Activated naive CD8-positive, alpha-beta T cell treated with anti-CD3 and anti-CD28 coated beads, Interleukin-2, amount 50 U/mL, for 24 hours (primary cell): ENCODE measurements at regions not wholly inside any gene's neighbourhood (a gene's known extent, or its start where the extent isn't known, plus 50 kb on each side); places are given as distances from the start of the nearest gene placed in this dataset.

Experiments used
- ATAC-seq: fragments of 150-1000 bp; cut with Tn5 transposase; one replicate; pipeline ENCODE4 v1.10.0; 2021
- DNase-seq: peaks from one replicate; pipeline ENCODE4 v3.0.0; 2021
- H3K27ac Mint-ChIP-seq: one replicate; pipeline ENCODE4 v1.8.0; 2021; ENCODE audit warnings: mild to moderate bottlenecking, mixed read lengths
- H3K27me3 Mint-ChIP-seq: one replicate; pipeline ENCODE4 v1.8.0; 2021; ENCODE audit warnings: mixed read lengths
- H3K36me3 Mint-ChIP-seq: one replicate; pipeline ENCODE4 v1.8.0; 2021; ENCODE audit warnings: low read depth, mixed read lengths
- H3K4me1 Mint-ChIP-seq: one replicate; pipeline ENCODE4 v1.8.0; 2021; ENCODE audit warnings: mixed read lengths
- H3K4me3 Mint-ChIP-seq: one replicate; pipeline ENCODE4 v1.8.0; 2021; ENCODE audit warnings: mild to moderate bottlenecking, moderate library complexity, mixed read lengths
- H3K9me3 Mint-ChIP-seq: one replicate; pipeline ENCODE4 v1.8.0; 2021; ENCODE audit warnings: mixed read lengths

- no peak overlapping the region for H3K4me3 Mint-ChIP-seq
- ATAC-seq, result no peak
- H3K27me3 Mint-ChIP-seq, result peaks cover 2% of the 10 kb centered on the region
- H3K9me3 Mint-ChIP-seq, result no peaks in the 10 kb centered on the region
- no peak for DNase-seq
- no peaks in the 10 kb centered on the region for H3K4me1 Mint-ChIP-seq
- H3K36me3 Mint-ChIP-seq, result no peaks in the 10 kb centered on the region
- H3K27ac Mint-ChIP-seq, result no peak overlapping the region
Observed at GRCh38 chr3:160105907-160106584, 117.4 kb downstream of the IL12A start.

- Mint-ChIP-seq H3K9me3 (no peaks in the 10 kb centered on the region), H3K4me3 (no peak overlapping the region), H3K4me1 (no peaks in the 10 kb centered on the region), H3K36me3 (no peaks in the 10 kb centered on the region), H3K27ac (no peak overlapping the region), H3K27me3 (peaks cover 2% of the 10 kb centered on the region)
- no peak for DNase-seq
- no peak for ATAC-seq
Observed at GRCh38 chr3:160106905-160107861, 118.0 kb upstream of the C3orf80 start.

- Mint-ChIP-seq H3K4me3 (no peak overlapping the region), H3K36me3 (no peaks in the 10 kb centered on the region), H3K4me1 (no peaks in the 10 kb centered on the region), H3K9me3 (no peaks in the 10 kb centered on the region), H3K27me3 (peaks cover 4% of the 10 kb centered on the region), H3K27ac (no peak overlapping the region)
- no peak for DNase-seq
- no peak for ATAC-seq
Observed at GRCh38 chr3:160108362-160108761, 116.9 kb upstream of the C3orf80 start.

DNA sequence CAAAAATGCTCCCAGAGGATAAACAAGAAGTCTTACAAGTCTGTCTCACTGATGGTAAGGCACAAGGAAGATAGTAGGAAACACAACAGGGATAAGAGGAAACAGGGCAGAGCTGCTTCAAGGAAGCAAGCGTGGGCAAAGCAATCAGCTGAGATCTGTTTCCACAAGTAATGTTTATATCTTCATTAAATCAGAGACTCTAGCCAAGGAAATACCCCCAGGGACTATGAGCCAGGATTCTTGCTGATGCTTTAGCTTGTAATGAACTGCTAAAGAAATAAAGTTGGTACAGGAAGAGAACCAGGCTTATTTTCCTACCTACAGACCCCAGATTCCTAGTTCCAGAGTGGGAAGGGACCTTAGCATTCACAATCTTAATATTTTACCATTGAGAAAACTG lies 112.7 kb upstream of the C3orf80 start:
- Mint-ChIP-seq H3K9me3 (no peaks in the 10 kb centered on the region), H3K27me3 (peaks cover 8% of the 10 kb centered on the region), H3K4me1 (no peaks in the 10 kb centered on the region), H3K4me3 (no peak overlapping the region), H3K27ac (no peak overlapping the region), H3K36me3 (no peaks in the 10 kb centered on the region)
- DNase-seq, result no peak
- ATAC-seq, result no peak

DNA sequence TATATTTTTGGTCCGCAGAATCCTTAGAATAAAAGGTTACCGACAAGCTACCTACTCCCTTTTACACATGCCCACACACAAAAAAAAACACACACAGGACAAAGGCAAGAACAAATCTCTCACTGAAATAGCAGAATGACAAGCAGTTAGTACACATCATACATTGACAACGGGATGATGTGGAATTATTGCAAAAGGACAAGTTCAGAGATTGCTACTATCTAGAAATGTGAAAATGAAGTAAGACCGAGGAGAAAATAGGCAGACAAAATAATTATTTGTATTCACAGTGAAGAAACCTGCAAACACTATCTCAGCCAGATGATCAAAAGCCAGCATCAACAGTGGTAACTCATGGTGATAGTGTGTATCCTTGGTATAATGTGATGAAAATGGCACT lies 112.2 kb upstream of the C3orf80 start:
- Mint-ChIP-seq H3K9me3 (no peaks in the 10 kb centered on the region), H3K4me1 (no peaks in the 10 kb centered on the region), H3K27ac (no peak overlapping the region), H3K27me3 (peaks cover 13% of the 10 kb centered on the region), H3K4me3 (no peak overlapping the region), H3K36me3 (no peaks in the 10 kb centered on the region)
- DNase-seq (no peak), ATAC-seq (no peak)

GRCh38 chr3:160114355-160114995 lies 110.7 kb upstream of the C3orf80 start:
- no peak overlapping the region for H3K27ac Mint-ChIP-seq
- no peaks in the 10 kb centered on the region for H3K4me1 Mint-ChIP-seq
- no peaks in the 10 kb centered on the region for H3K9me3 Mint-ChIP-seq
- no peak for DNase-seq
- no peak overlapping the region for H3K4me3 Mint-ChIP-seq
- no peak for ATAC-seq
- H3K27me3 Mint-ChIP-seq, result peaks cover 14% of the 10 kb centered on the region
- H3K36me3 Mint-ChIP-seq, result no peaks in the 10 kb centered on the region

GRCh38 chr3:160115387-160115786 lies 109.8 kb upstream of the C3orf80 start:
- Mint-ChIP-seq H3K9me3 (no peaks in the 10 kb centered on the region), H3K4me1 (no peaks in the 10 kb centered on the region), H3K4me3 (no peak overlapping the region), H3K36me3 (no peaks in the 10 kb centered on the region), H3K27me3 (peaks cover 14% of the 10 kb centered on the region), H3K27ac (no peak overlapping the region)
- ATAC-seq, result no peak
- no peak for DNase-seq

GRCh38 chr3:160124224-160124623 lies 101.0 kb upstream of the C3orf80 start:
- Mint-ChIP-seq H3K9me3 (no peaks in the 10 kb centered on the region), H3K36me3 (no peaks in the 10 kb centered on the region), H3K4me3 (no peak overlapping the region), H3K4me1 (no peaks in the 10 kb centered on the region), H3K27ac (no peak overlapping the region), H3K27me3 (peaks cover 2% of the 10 kb centered on the region)
- DNase-seq (no peak), ATAC-seq (no peak)

DNA sequence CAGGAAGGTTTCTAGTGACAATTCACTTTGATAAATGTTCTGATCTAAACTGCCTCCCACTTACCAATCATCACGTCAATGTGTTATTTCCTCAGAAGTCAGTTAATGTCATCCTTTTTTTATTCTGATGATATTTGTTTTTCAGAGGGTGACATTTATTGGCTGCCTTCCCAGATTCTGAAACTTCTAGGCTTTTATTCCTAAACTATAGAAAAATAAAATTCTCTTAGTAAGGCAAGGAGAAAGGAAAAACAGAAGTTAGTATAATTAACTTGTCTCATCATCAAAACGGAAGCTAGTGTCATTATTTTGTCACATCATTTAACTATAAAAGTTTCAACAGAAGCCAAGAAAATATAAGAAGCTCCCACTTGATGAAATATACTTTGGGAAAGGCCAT lies 100.0 kb upstream of the C3orf80 start:
- Mint-ChIP-seq H3K4me1 (no peaks in the 10 kb centered on the region), H3K27ac (no peak overlapping the region), H3K4me3 (no peak overlapping the region), H3K9me3 (no peaks in the 10 kb centered on the region), H3K27me3 (peaks cover 2% of the 10 kb centered on the region), H3K36me3 (no peaks in the 10 kb centered on the region)
- DNase-seq (no peak), ATAC-seq (no peak)

DNA sequence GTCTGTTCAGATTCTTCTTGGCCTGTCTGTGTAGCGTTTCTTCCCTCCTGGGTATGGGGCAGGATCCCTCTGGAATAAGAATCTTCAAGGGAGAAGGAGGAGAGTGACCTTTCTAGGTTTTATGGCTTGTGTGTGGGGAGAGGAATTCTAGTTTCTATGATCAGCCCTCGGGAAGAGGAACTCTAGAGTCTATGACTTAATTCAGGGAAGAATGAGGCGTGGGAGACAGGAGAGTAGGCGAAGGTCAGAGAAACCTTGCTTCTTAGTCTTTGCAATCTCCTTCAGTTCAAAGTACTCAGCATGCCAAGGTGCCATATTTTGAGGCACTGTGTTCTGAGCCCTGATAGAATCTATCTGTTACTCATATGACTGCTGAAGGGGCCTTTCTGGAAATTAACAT lies 99.2 kb upstream of the C3orf80 start:
- peaks cover 5% of the 10 kb centered on the region for H3K27me3 Mint-ChIP-seq
- ATAC-seq, result no peak
- H3K4me1 Mint-ChIP-seq, result no peaks in the 10 kb centered on the region
- no peak for DNase-seq
- H3K9me3 Mint-ChIP-seq, result no peaks in the 10 kb centered on the region
- H3K27ac Mint-ChIP-seq, result no peak overlapping the region
- H3K36me3 Mint-ChIP-seq, result no peaks in the 10 kb centered on the region
- no peak overlapping the region for H3K4me3 Mint-ChIP-seq

DNA sequence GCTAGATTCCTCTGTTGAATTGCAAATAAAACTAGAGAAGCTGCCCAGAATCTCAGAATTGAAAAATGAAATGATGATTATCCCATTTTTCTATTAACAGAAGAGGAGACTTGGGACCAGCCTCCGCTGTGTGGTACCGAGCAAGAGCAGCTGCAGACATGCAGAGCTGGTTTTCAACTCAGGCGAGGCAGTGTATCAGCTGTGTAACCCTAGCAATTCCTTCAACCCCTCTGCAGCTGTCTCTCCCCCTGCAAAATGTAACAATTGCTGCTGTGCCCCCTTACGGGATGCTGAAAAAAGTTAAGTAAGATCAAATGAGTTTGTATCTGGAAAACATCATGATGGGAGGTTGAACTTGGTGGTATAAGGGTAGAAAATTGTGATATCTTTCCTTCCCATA lies 98.5 kb upstream of the C3orf80 start:
- H3K27me3 Mint-ChIP-seq, result peaks cover 5% of the 10 kb centered on the region
- no peak overlapping the region for H3K27ac Mint-ChIP-seq
- no peaks in the 10 kb centered on the region for H3K36me3 Mint-ChIP-seq
- no peaks in the 10 kb centered on the region for H3K9me3 Mint-ChIP-seq
- DNase-seq (no peak), ATAC-seq (no peak)
- no peak overlapping the region for H3K4me3 Mint-ChIP-seq
- no peaks in the 10 kb centered on the region for H3K4me1 Mint-ChIP-seq

DNA sequence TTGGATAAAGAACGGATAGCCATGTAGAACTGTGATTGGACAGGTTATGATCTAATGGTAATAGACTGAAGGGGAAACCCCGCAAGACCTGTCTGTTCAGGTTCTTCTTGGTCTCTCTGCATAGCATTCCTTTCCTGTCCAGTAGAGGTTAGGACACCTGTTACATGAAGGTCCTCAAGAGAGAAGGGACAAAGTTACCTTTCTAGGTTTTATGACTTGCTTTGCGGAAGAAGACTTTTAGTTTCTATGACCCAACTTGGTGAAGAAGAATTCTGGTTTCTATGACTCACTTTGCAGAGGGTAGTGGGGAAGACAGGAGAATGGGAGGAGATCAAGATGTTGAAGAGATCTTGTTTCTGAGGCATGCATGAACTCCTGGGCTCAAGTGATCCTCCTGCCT lies 97.9 kb upstream of the C3orf80 start:
- no peak overlapping the region for H3K27ac Mint-ChIP-seq
- H3K9me3 Mint-ChIP-seq, result no peaks in the 10 kb centered on the region
- no peak overlapping the region for H3K4me3 Mint-ChIP-seq
- DNase-seq (no peak), ATAC-seq (no peak)
- peaks cover 5% of the 10 kb centered on the region for H3K27me3 Mint-ChIP-seq
- no peaks in the 10 kb centered on the region for H3K36me3 Mint-ChIP-seq
- H3K4me1 Mint-ChIP-seq, result no peaks in the 10 kb centered on the region

- H3K4me3 Mint-ChIP-seq, result no peak overlapping the region
- H3K27ac Mint-ChIP-seq, result no peak overlapping the region
- no peaks in the 10 kb centered on the region for H3K4me1 Mint-ChIP-seq
- peaks cover 5% of the 10 kb centered on the region for H3K27me3 Mint-ChIP-seq
- DNase-seq (no peak), ATAC-seq (no peak)
- no peaks in the 10 kb centered on the region for H3K36me3 Mint-ChIP-seq
- no peaks in the 10 kb centered on the region for H3K9me3 Mint-ChIP-seq
Observed at GRCh38 chr3:160128056-160128455, 97.2 kb upstream of the C3orf80 start.

GRCh38 chr3:160129459-160130061 lies 95.7 kb upstream of the C3orf80 start:
- no peak for DNase-seq
- Mint-ChIP-seq H3K4me3 (no peak overlapping the region), H3K36me3 (no peaks in the 10 kb centered on the region), H3K27ac (no peak overlapping the region), H3K27me3 (peaks cover 5% of the 10 kb centered on the region), H3K4me1 (no peaks in the 10 kb centered on the region), H3K9me3 (no peaks in the 10 kb centered on the region)
- ATAC-seq, result no peak
